ENCODE measurements at regions not wholly inside any gene's neighbourhood (a gene's known extent, or its start where the extent isn't known, plus 50 kb on each side); places are given as distances from the start of the nearest gene placed in this dataset.

- Histone ChIP-seq H3K36me3 (ENCODE audit: control insufficient read depth in 4 of 4, insufficient read depth in 4 of 4, low read length in 3 of 4) (no peaks in the 10 kb centered on the region), H3K27ac (ENCODE audit: insufficient read depth in 1 of 2, low read depth in 1 of 2, low read length in 2 of 2, poor library complexity in 1 of 2, severe bottlenecking in 2 of 2) (no peak overlapping the region), H3K27me3 (replicated peaks in 2 of 5; ENCODE audit: control insufficient read depth in 4 of 5, insufficient read depth in 5 of 5, low read length in 4 of 5) (peaks cover 0 to 8% (median 0%) of the 10 kb centered on the region in 5 experiments), H3K9me3 (ENCODE audit: control extremely low read depth in 1 of 5, control insufficient read depth in 4 of 5, insufficient read depth in 2 of 5, low read depth in 1 of 5, low read length in 4 of 5) (peaks cover 0 to 15% (median 10%) of the 10 kb centered on the region in 5 experiments), H3K4me3 (ENCODE audit: control insufficient read depth in 1 of 7, extremely low read depth in 1 of 7, insufficient read depth in 4 of 7, low read depth in 2 of 7, low read length in 6 of 7) (no peak overlapping the region), H3K4me1 (ENCODE audit: control extremely low read depth in 1 of 4, control insufficient read depth in 4 of 4, insufficient read depth in 4 of 4, low read length in 3 of 4) (peaks cover 0 to 23% (median 14%) of the 10 kb centered on the region in 4 experiments)
- ChIA-PET POLR2A (no interaction called here), CTCF (interaction anchor here (1.0 kb wide), 1 partner anchor 16 kb away, joined by 3 read pairs; no protein-coding TSS in a partner anchor)
- 58% methylated on average over 5 of the region's 11 CpGs for WGBS (ENCODE audit: insufficient coverage)
- DNase-seq, result peak in 2 of 3 donors; percentile 36 to 50
Measured at GRCh38 chr2:239879423-239880084, 145.6 kb downstream of the NDUFA10 start.

- ChIA-PET CTCF (no interaction called here), POLR2A (no interaction called here)
- H3K27me3 ChIP-seq (replicated peaks in 2 of 5; ENCODE audit: control insufficient read depth in 4 of 5, insufficient read depth in 5 of 5, low read length in 4 of 5), result peaks cover 0 to 8% (median 0%) of the 10 kb centered on the region in 5 experiments
- peaks cover 0 to 8% (median 3%) of the 10 kb centered on the region in 5 experiments for H3K9me3 ChIP-seq (ENCODE audit: control extremely low read depth in 1 of 5, control insufficient read depth in 4 of 5, insufficient read depth in 2 of 5, low read depth in 1 of 5, low read length in 4 of 5)
- H3K4me3 ChIP-seq (ENCODE audit: control insufficient read depth in 1 of 7, extremely low read depth in 1 of 7, insufficient read depth in 4 of 7, low read depth in 2 of 7, low read length in 6 of 7), result no peak overlapping the region
- no peak overlapping the region for H3K27ac ChIP-seq (ENCODE audit: insufficient read depth in 1 of 2, low read depth in 1 of 2, low read length in 2 of 2, poor library complexity in 1 of 2, severe bottlenecking in 2 of 2)
- no peaks in the 10 kb centered on the region for H3K36me3 ChIP-seq (ENCODE audit: control insufficient read depth in 4 of 4, insufficient read depth in 4 of 4, low read length in 3 of 4)
- no peak for DNase-seq
- 98% methylated on average over 5 of the region's 5 CpGs for WGBS (ENCODE audit: insufficient coverage)
- peaks cover 0 to 23% (median 14%) of the 10 kb centered on the region in 4 experiments for H3K4me1 ChIP-seq (ENCODE audit: control extremely low read depth in 1 of 4, control insufficient read depth in 4 of 4, insufficient read depth in 4 of 4, low read length in 3 of 4)
Measured at GRCh38 chr2:239878686-239879085, 146.5 kb downstream of the NDUFA10 start.

- H3K4me1 ChIP-seq (ENCODE audit: control extremely low read depth in 1 of 4, control insufficient read depth in 4 of 4, insufficient read depth in 4 of 4, low read length in 3 of 4), result peaks cover 0 to 16% (median 10%) of the 10 kb centered on the region in 4 experiments
- H3K9me3 ChIP-seq (ENCODE audit: control extremely low read depth in 1 of 5, control insufficient read depth in 4 of 5, insufficient read depth in 2 of 5, low read depth in 1 of 5, low read length in 4 of 5), result peaks cover 0 to 8% (median 0%) of the 10 kb centered on the region in 5 experiments
- ChIA-PET CTCF (interaction anchor here (0.9 kb wide), 1 partner anchor 17 kb away, joined by 3 read pairs; no protein-coding TSS in a partner anchor), POLR2A (no interaction called here)
- WGBS (ENCODE audit: insufficient coverage), result 100% methylated on average over 5 of the region's 5 CpGs
- peaks cover 0 to 6% (median 0%) of the 10 kb centered on the region in 5 experiments for H3K27me3 ChIP-seq (replicated peaks in 2 of 5; ENCODE audit: control insufficient read depth in 4 of 5, insufficient read depth in 5 of 5, low read length in 4 of 5)
- H3K36me3 ChIP-seq (ENCODE audit: control insufficient read depth in 4 of 4, insufficient read depth in 4 of 4, low read length in 3 of 4), result no peaks in the 10 kb centered on the region
- H3K4me3 ChIP-seq (ENCODE audit: control insufficient read depth in 1 of 7, extremely low read depth in 1 of 7, insufficient read depth in 4 of 7, low read depth in 2 of 7, low read length in 6 of 7), result no peak overlapping the region
- no peak for DNase-seq
- no peak overlapping the region for H3K27ac ChIP-seq (ENCODE audit: insufficient read depth in 1 of 2, low read depth in 1 of 2, low read length in 2 of 2, poor library complexity in 1 of 2, severe bottlenecking in 2 of 2)
Measured at GRCh38 chr2:239876948-239877289, 148.2 kb downstream of the NDUFA10 start.

DNA sequence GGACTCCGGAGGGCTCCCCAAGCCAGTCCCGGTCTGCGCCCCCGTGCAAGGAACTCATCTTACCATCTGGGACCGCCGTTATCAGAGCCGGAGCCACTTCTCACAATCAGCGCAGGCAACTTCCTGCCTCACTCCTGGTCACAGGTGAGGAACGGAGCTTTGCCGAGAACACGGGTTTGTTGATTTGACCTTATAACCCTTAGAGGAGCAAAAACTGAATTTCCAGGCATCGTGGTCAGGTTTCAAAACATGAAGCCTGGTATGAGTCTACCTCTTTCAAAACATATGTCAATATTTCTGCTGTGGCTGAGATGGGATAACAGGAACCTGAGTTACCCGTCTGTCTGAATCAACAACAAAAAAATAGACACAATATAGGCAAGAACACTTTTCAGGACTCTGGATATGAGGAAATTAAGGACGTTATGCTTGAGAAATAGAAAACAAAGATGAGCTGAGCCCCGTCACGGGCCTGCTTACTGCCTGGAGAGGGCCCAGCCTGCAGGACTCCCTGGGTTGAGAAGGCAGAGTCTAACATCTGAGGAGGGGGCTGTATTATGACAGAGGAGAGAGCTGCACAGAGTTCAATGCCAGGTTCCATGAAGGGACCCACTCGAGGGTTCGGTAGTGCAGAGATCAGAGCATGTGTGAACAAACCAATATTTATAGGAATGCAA, 148.7 kb downstream of the NDUFA10 start:
- CTCF ChIA-PET, result interaction anchor here (0.9 kb wide), 1 partner anchor 16 kb away, joined by 3 read pairs; no protein-coding TSS in a partner anchor
- peaks cover 0 to 8% (median 0%) of the 10 kb centered on the region in 5 experiments for H3K9me3 ChIP-seq (ENCODE audit: control extremely low read depth in 1 of 5, control insufficient read depth in 4 of 5, insufficient read depth in 2 of 5, low read depth in 1 of 5, low read length in 4 of 5)
- no peak for DNase-seq
- H3K4me3 ChIP-seq (ENCODE audit: control insufficient read depth in 1 of 7, extremely low read depth in 1 of 7, insufficient read depth in 4 of 7, low read depth in 2 of 7, low read length in 6 of 7), result no peak overlapping the region
- POLR2A ChIA-PET, result no interaction called here
- peaks cover 0 to 11% (median 5%) of the 10 kb centered on the region in 4 experiments for H3K4me1 ChIP-seq (ENCODE audit: control extremely low read depth in 1 of 4, control insufficient read depth in 4 of 4, insufficient read depth in 4 of 4, low read length in 3 of 4)
- no peaks in the 10 kb centered on the region for H3K36me3 ChIP-seq (ENCODE audit: control insufficient read depth in 4 of 4, insufficient read depth in 4 of 4, low read length in 3 of 4)
- peaks cover 0 to 5% (median 0%) of the 10 kb centered on the region in 5 experiments for H3K27me3 ChIP-seq (replicated peaks in 2 of 5; ENCODE audit: control insufficient read depth in 4 of 5, insufficient read depth in 5 of 5, low read length in 4 of 5)
- no peak overlapping the region for H3K27ac ChIP-seq (ENCODE audit: insufficient read depth in 1 of 2, low read depth in 1 of 2, low read length in 2 of 2, poor library complexity in 1 of 2, severe bottlenecking in 2 of 2)
- 69% methylated on average over 11 of the region's 18 CpGs for WGBS (ENCODE audit: insufficient coverage)

GRCh38 chr2:239874636-239875356, 150.3 kb downstream of the NDUFA10 start:
- Histone ChIP-seq H3K4me3 (ENCODE audit: control insufficient read depth in 1 of 7, extremely low read depth in 1 of 7, insufficient read depth in 4 of 7, low read depth in 2 of 7, low read length in 6 of 7) (no peak overlapping the region), H3K36me3 (ENCODE audit: control insufficient read depth in 4 of 4, insufficient read depth in 4 of 4, low read length in 3 of 4) (no peaks in the 10 kb centered on the region), H3K4me1 (ENCODE audit: control extremely low read depth in 1 of 4, control insufficient read depth in 4 of 4, insufficient read depth in 4 of 4, low read length in 3 of 4) (peaks cover 0 to 1% (median 0%) of the 10 kb centered on the region in 4 experiments), H3K27ac (ENCODE audit: insufficient read depth in 1 of 2, low read depth in 1 of 2, low read length in 2 of 2, poor library complexity in 1 of 2, severe bottlenecking in 2 of 2) (no peak overlapping the region), H3K9me3 (ENCODE audit: control extremely low read depth in 1 of 5, control insufficient read depth in 4 of 5, insufficient read depth in 2 of 5, low read depth in 1 of 5, low read length in 4 of 5) (peaks cover 0 to 8% (median 0%) of the 10 kb centered on the region in 5 experiments), H3K27me3 (replicated peaks in 2 of 5; ENCODE audit: control insufficient read depth in 4 of 5, insufficient read depth in 5 of 5, low read length in 4 of 5) (peaks cover 0 to 3% (median 0%) of the 10 kb centered on the region in 5 experiments)
- DNase-seq, result no peak
- 91% methylated on average over 11 of the region's 12 CpGs for WGBS (ENCODE audit: insufficient coverage)
- POLR2A ChIA-PET, result no interaction called here
- CTCF ChIA-PET, result no interaction called here

GRCh38 chr2:239873656-239874635, 151.2 kb downstream of the NDUFA10 start:
- Histone ChIP-seq H3K9me3 (ENCODE audit: control extremely low read depth in 1 of 5, control insufficient read depth in 4 of 5, insufficient read depth in 2 of 5, low read depth in 1 of 5, low read length in 4 of 5) (peaks cover 0 to 2% (median 0%) of the 10 kb centered on the region in 5 experiments), H3K36me3 (ENCODE audit: control insufficient read depth in 4 of 4, insufficient read depth in 4 of 4, low read length in 3 of 4) (no peaks in the 10 kb centered on the region), H3K4me3 (ENCODE audit: control insufficient read depth in 1 of 7, extremely low read depth in 1 of 7, insufficient read depth in 4 of 7, low read depth in 2 of 7, low read length in 6 of 7) (no peak overlapping the region), H3K27me3 (replicated peaks in 2 of 5; ENCODE audit: control insufficient read depth in 4 of 5, insufficient read depth in 5 of 5, low read length in 4 of 5) (peaks cover 0 to 3% (median 0%) of the 10 kb centered on the region in 5 experiments), H3K27ac (ENCODE audit: insufficient read depth in 1 of 2, low read depth in 1 of 2, low read length in 2 of 2, poor library complexity in 1 of 2, severe bottlenecking in 2 of 2) (no peak overlapping the region), H3K4me1 (ENCODE audit: control extremely low read depth in 1 of 4, control insufficient read depth in 4 of 4, insufficient read depth in 4 of 4, low read length in 3 of 4) (no peaks in the 10 kb centered on the region)
- DNase-seq, result no peak
- CTCF ChIA-PET, result no interaction called here
- 95% methylated on average over 25 of the region's 28 CpGs for WGBS (ENCODE audit: insufficient coverage)
- POLR2A ChIA-PET, result interaction anchor here (0.5 kb wide), 1 partner anchor 58 kb away, joined by 3 read pairs; no protein-coding TSS in a partner anchor
